ENCODE measurements at regions not wholly inside any gene's neighbourhood (a gene's known extent, or its start where the extent isn't known, plus 50 kb on each side); places are given as distances from the start of the nearest gene placed in this dataset.

GRCh38 chr2:125169022-125169763, 1144.1 kb downstream of the CNTNAP5 start:
- Histone ChIP-seq H2AFZ (ENCODE audit: insufficient read depth, low read depth, low read length, poor library complexity, severe bottlenecking) (no peak overlapping the region), H3K9me3 (ENCODE audit: control extremely low read depth in 1 of 3, control insufficient read depth in 2 of 3, insufficient read depth in 1 of 3, low read length in 2 of 3) (peaks cover 0 to 2% (median 0%) of the 10 kb centered on the region in 3 donors), H3K27ac (ENCODE audit: low read length in 2 of 2) (no peak overlapping the region), H3K4me3 (ENCODE audit: control extremely low read depth in 1 of 5, extremely low read depth in 1 of 5, insufficient read depth in 1 of 5, low read depth in 2 of 5, low read length in 4 of 5) (no peak overlapping the region), H3K27me3 (replicated peaks in 1 of 4; ENCODE audit: control extremely low read depth in 1 of 4, control insufficient read depth in 3 of 4, insufficient read depth in 4 of 4, low read length in 3 of 4) (no peaks in the 10 kb centered on the region), H3K4me2 (replicated peaks; ENCODE audit: low read depth, low read length, poor library complexity, severe bottlenecking) (no peak overlapping the region), H3K4me1 (ENCODE audit: control insufficient read depth in 2 of 2, insufficient read depth in 2 of 2, low read length in 2 of 2) (no peaks in the 10 kb centered on the region), H3K36me3 (replicated peaks in 1 of 2; ENCODE audit: control extremely low read depth in 1 of 2, control insufficient read depth in 1 of 2, extremely low read depth in 1 of 2, insufficient read depth in 2 of 2, low read length in 1 of 2) (no peaks in the 10 kb centered on the region), H3K9ac (ENCODE audit: low read length) (no peak overlapping the region), H3K79me2 (ENCODE audit: control insufficient read depth, insufficient read depth, low read length) (no peaks in the 10 kb centered on the region), H4K20me1 (ENCODE audit: control insufficient read depth, insufficient read depth, low read length, poor library complexity, severe bottlenecking) (no peaks in the 10 kb centered on the region)
- Mint-ChIP-seq H3K4me3 (no peak overlapping the region), H3K27me3 (no peaks in the 10 kb centered on the region), H3K4me1 (no peaks in the 10 kb centered on the region), H3K27ac (no peak overlapping the region), H3K9me3 (ENCODE audit: insufficient read depth) (peaks cover 3% of the 10 kb centered on the region)
- ATAC-seq (ENCODE audit: low read depth) = no peak
- TF ChIP-seq EZH2 (IDR thresholded peaks at IDR 0.05; ENCODE audit: borderline replicate concordance, insufficient read depth, low read depth, low read length, poor library complexity, severe bottlenecking) = no peak
- TF ChIP-seq CTCF (IDR thresholded peaks at IDR 0.05) = no peak
- intact Hi-C loops (cut with micrococcal nuclease) = no loop called here
- CTCF ChIA-PET = no interaction called here
- DNase-seq = no peak
- POLR2A ChIA-PET = no interaction called here
- 64% methylated on average over 2 of the region's 6 CpGs for WGBS (ENCODE audit: insufficient coverage)

GRCh38 chr2:125169764-125170146, 1144.7 kb downstream of the CNTNAP5 start:
- no peak overlapping the region for H3K4me2 ChIP-seq (replicated peaks; ENCODE audit: low read depth, low read length, poor library complexity, severe bottlenecking)
- DNase-seq (no peak), ATAC-seq (ENCODE audit: low read depth) (no peak)
- H3K9ac ChIP-seq (ENCODE audit: low read length) = no peak overlapping the region
- no peaks in the 10 kb centered on the region for H3K79me2 ChIP-seq (ENCODE audit: control insufficient read depth, insufficient read depth, low read length)
- H3K4me3 ChIP-seq (ENCODE audit: control extremely low read depth in 1 of 5, extremely low read depth in 1 of 5, insufficient read depth in 1 of 5, low read depth in 2 of 5, low read length in 4 of 5) = no peak overlapping the region
- H3K4me1 ChIP-seq (ENCODE audit: control insufficient read depth in 2 of 2, insufficient read depth in 2 of 2, low read length in 2 of 2) = no peaks in the 10 kb centered on the region
- Mint-ChIP-seq H3K27ac (no peak overlapping the region), H3K4me1 (no peaks in the 10 kb centered on the region), H3K27me3 (no peaks in the 10 kb centered on the region), H3K4me3 (no peak overlapping the region), H3K9me3 (ENCODE audit: insufficient read depth) (peaks cover 3% of the 10 kb centered on the region)
- H3K36me3 ChIP-seq (replicated peaks in 1 of 2; ENCODE audit: control extremely low read depth in 1 of 2, control insufficient read depth in 1 of 2, extremely low read depth in 1 of 2, insufficient read depth in 2 of 2, low read length in 1 of 2) = no peaks in the 10 kb centered on the region
- TF ChIP-seq EZH2 (IDR thresholded peaks at IDR 0.05; ENCODE audit: borderline replicate concordance, insufficient read depth, low read depth, low read length, poor library complexity, severe bottlenecking) (no peak), CTCF (IDR thresholded peaks at IDR 0.05) (no peak)
- H3K27ac ChIP-seq (ENCODE audit: low read length in 2 of 2) = no peak overlapping the region
- H3K27me3 ChIP-seq (replicated peaks in 1 of 4; ENCODE audit: control extremely low read depth in 1 of 4, control insufficient read depth in 3 of 4, insufficient read depth in 4 of 4, low read length in 3 of 4) = no peaks in the 10 kb centered on the region
- no peaks in the 10 kb centered on the region for H4K20me1 ChIP-seq (ENCODE audit: control insufficient read depth, insufficient read depth, low read length, poor library complexity, severe bottlenecking)
- WGBS (ENCODE audit: insufficient coverage) = no CpG with 5 or more reads among the region's 3 CpGs
- H2AFZ ChIP-seq (ENCODE audit: insufficient read depth, low read depth, low read length, poor library complexity, severe bottlenecking) = no peak overlapping the region
- H3K9me3 ChIP-seq (ENCODE audit: control extremely low read depth in 1 of 3, control insufficient read depth in 2 of 3, insufficient read depth in 1 of 3, low read length in 2 of 3) = peaks cover 0 to 2% (median 0%) of the 10 kb centered on the region in 3 donors
- POLR2A ChIA-PET = no interaction called here
- intact Hi-C loops (cut with micrococcal nuclease) = no loop called here
- CTCF ChIA-PET = no interaction called here
